ENCODE measurements at regions not wholly inside any gene's neighbourhood (a gene's known extent, or its start where the extent isn't known, plus 50 kb on each side); places are given as distances from the start of the nearest gene placed in this dataset.

GRCh38 chr10:86579883-86580520 is 58.4 kb upstream of the WAPL start:
- no peak for TF ChIP-seq TAF1 (conservative IDR thresholded peaks at IDR 0.05)
- TF ChIP-seq GABPA (IDR thresholded peaks at IDR 0.05 in 1 of 2, conservative IDR thresholded peaks at IDR 0.05 in 1 of 2) = no peak
- TF ChIP-seq, protein P1, sequence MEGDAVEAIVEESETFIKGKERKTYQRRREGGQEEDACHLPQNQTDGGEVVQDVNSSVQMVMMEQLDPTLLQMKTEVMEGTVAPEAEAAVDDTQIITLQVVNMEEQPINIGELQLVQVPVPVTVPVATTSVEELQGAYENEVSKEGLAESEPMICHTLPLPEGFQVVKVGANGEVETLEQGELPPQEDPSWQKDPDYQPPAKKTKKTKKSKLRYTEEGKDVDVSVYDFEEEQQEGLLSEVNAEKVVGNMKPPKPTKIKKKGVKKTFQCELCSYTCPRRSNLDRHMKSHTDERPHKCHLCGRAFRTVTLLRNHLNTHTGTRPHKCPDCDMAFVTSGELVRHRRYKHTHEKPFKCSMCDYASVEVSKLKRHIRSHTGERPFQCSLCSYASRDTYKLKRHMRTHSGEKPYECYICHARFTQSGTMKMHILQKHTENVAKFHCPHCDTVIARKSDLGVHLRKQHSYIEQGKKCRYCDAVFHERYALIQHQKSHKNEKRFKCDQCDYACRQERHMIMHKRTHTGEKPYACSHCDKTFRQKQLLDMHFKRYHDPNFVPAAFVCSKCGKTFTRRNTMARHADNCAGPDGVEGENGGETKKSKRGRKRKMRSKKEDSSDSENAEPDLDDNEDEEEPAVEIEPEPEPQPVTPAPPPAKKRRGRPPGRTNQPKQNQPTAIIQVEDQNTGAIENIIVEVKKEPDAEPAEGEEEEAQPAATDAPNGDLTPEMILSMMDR (IDR thresholded peaks at IDR 0.05; ENCODE audit: low read depth, low read length, missing input control) = no peak
- TF ChIP-seq JUND (IDR thresholded peaks at IDR 0.05) = no peak
- TF ChIP-seq MAX (IDR thresholded peaks at IDR 0.05) = no peak
- TF ChIP-seq HNF4A (conservative IDR thresholded peaks at IDR 0.05) = no peak
- TF ChIP-seq EGR1 (IDR thresholded peaks at IDR 0.05; ENCODE audit: low read depth in 2 of 2) = no peak
- TF ChIP-seq REST (IDR thresholded peaks at IDR 0.05) = no peak
- no peak for TF ChIP-seq RAD21 (IDR thresholded peaks at IDR 0.05)
- TF ChIP-seq, protein P2, sequence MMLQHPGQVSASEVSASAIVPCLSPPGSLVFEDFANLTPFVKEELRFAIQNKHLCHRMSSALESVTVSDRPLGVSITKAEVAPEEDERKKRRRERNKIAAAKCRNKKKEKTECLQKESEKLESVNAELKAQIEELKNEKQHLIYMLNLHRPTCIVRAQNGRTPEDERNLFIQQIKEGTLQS (IDR thresholded peaks at IDR 0.05) = no peak
